DOHH2 (cell line): ENCODE measurements at regions not wholly inside any gene's neighbourhood (a gene's known extent, or its start where the extent isn't known, plus 50 kb on each side); places are given as distances from the start of the nearest gene placed in this dataset.

Source experiments
- EZH2phosphoT487 ChIP-seq: fragments of 200-600 bp; sonication (generic); IDR thresholded peaks from 2 replicates; pipeline ENCODE4 v1.6.1; 2017; ENCODE audit warnings: borderline replicate concordance, mild to moderate bottlenecking, antibody characterized with exemption, low read length, moderate library complexity, mixed read lengths
- TF ChIP-seq, protein P1 (sequence below): fragments of 200-600 bp; sonication (generic); IDR thresholded peaks from one replicate; pipeline ENCODE4 v1.5.1; 2014; ENCODE audit warnings: antibody characterized with exemption, mild to moderate bottlenecking, low read depth, low read length; ENCODE audit not compliant: poor library complexity, severe bottlenecking

DNA sequence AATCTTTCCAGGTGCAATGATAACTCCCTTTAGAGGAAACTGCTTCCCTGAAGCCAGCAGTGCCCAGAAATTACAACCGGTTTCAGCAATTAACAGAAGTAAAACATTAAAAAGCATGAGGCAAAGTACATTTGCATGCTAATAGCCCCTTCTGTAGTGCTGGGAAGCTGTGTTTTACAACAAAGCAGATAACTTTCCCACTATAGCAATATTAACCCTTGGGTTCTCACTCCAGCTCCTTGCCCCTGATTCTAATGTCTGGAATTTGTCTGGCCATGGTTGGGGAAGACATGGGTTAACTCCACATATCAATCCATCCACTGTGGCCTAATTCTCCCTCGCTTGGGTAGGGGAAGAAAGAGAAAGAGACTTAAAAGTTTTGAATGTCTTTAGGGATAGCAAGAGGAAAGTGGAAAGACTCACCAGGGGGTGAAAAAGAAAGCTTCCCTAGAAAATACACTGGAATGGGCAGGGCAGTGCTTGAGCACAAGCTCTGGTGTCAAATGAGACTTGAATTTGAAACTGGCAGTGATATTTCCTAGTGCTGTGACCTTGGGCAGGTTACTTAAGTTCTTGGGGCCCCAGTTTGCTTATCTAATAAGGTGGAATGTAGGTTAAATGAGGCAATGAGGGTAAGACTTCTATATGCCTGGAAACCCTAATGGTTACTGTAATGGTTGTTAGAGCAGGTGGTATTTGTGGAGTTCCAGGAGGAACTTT lies 102.0 kb downstream of the SOX9 start:
- TF ChIP-seq, protein P1, sequence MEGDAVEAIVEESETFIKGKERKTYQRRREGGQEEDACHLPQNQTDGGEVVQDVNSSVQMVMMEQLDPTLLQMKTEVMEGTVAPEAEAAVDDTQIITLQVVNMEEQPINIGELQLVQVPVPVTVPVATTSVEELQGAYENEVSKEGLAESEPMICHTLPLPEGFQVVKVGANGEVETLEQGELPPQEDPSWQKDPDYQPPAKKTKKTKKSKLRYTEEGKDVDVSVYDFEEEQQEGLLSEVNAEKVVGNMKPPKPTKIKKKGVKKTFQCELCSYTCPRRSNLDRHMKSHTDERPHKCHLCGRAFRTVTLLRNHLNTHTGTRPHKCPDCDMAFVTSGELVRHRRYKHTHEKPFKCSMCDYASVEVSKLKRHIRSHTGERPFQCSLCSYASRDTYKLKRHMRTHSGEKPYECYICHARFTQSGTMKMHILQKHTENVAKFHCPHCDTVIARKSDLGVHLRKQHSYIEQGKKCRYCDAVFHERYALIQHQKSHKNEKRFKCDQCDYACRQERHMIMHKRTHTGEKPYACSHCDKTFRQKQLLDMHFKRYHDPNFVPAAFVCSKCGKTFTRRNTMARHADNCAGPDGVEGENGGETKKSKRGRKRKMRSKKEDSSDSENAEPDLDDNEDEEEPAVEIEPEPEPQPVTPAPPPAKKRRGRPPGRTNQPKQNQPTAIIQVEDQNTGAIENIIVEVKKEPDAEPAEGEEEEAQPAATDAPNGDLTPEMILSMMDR, result no peak
- TF ChIP-seq EZH2phosphoT487, result no peak
